Left lung (tissue), 4 donors: ENCODE measurements at regions not wholly inside any gene's neighbourhood (a gene's known extent, or its start where the extent isn't known, plus 50 kb on each side); places are given as distances from the start of the nearest gene placed in this dataset.
A peak's percentile ranks its signal among the peaks of the same experiment; 100 is the strongest.

ENCODE experiments used
- ATAC-seq: fragments of 200-7000 bp; cut with Tn5 transposase; one replicate; pipeline ENCODE4 v1.9.1; 2020; ENCODE audit warnings: moderate library complexity
- DNase-seq, 4 donors: peaks; one replicate each; pipeline ENCODE4 v3.0.0-alpha.2; 2013 to 2020
- H3K27ac ChIP-seq, 2 donors: fragments of 200-600 bp; sonication (generic) in 1 of 2; one replicate each; pipeline versions ENCODE4 v1.5.0 to v1.8.0; 2020 to 2021
- H3K27me3 ChIP-seq, 2 donors: fragments of 200-600 bp; sonication (generic) in 1 of 2; one replicate each; pipeline versions ENCODE4 v1.5.0 to v1.8.0; 2020 to 2021
- H3K36me3 ChIP-seq, 2 donors: fragments of 200-600 bp; sonication (generic) in 1 of 2; one replicate each; pipeline versions ENCODE4 v1.5.0 to v1.8.0; 2020 to 2021
- H3K4me1 ChIP-seq, 2 donors: fragments of 200-600 bp; one replicate each; pipeline ENCODE4 v1.8.0; 2021
- H3K4me3 ChIP-seq, 2 donors: fragments of 200-600 bp; sonication (generic) in 1 of 2; one replicate each; pipeline versions ENCODE4 v1.5.0 to v1.8.0; 2020 to 2021; ENCODE audit warnings: mild to moderate bottlenecking in 1 of 2
- H3K9me3 ChIP-seq, 2 donors: fragments of 200-600 bp; sonication (generic) in 1 of 2; one replicate each; pipeline versions ENCODE4 v1.5.0 to v1.8.0; 2020 to 2021
- intact Hi-C, 2 donors: fragments of 100-400 bp; cut with DNase I; formaldehyde crosslinking; loops; one replicate each; pipeline versions ENCODE4 v1.11.2 to v1.14.2; 2022
- TF ChIP-seq, protein P1 (sequence below), 2 donors: fragments of 200-600 bp; sonication (generic) in 1 of 2; IDR thresholded peaks; one replicate each; pipeline versions ENCODE4 v1.5.0 to v1.8.0; 2021; ENCODE audit warnings: antibody characterized with exemption in 2 of 2
- donor health status: DM: no; HTN: yes; CAD: no.
- donor health status: DM: no; HTN: no; CAD: no.

- DNase-seq (no peak), ATAC-seq (no peak)
- H3K36me3 ChIP-seq: no peaks in the 10 kb centered on the region
- no peaks in the 10 kb centered on the region for H3K27me3 ChIP-seq
- TF ChIP-seq, protein P1, sequence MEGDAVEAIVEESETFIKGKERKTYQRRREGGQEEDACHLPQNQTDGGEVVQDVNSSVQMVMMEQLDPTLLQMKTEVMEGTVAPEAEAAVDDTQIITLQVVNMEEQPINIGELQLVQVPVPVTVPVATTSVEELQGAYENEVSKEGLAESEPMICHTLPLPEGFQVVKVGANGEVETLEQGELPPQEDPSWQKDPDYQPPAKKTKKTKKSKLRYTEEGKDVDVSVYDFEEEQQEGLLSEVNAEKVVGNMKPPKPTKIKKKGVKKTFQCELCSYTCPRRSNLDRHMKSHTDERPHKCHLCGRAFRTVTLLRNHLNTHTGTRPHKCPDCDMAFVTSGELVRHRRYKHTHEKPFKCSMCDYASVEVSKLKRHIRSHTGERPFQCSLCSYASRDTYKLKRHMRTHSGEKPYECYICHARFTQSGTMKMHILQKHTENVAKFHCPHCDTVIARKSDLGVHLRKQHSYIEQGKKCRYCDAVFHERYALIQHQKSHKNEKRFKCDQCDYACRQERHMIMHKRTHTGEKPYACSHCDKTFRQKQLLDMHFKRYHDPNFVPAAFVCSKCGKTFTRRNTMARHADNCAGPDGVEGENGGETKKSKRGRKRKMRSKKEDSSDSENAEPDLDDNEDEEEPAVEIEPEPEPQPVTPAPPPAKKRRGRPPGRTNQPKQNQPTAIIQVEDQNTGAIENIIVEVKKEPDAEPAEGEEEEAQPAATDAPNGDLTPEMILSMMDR (IDR thresholded peaks at IDR 0.05): no peak
- H3K4me1 ChIP-seq: no peaks in the 10 kb centered on the region
- H3K27ac ChIP-seq: no peak overlapping the region
- no peak overlapping the region for H3K4me3 ChIP-seq
- H3K9me3 ChIP-seq: no peaks in the 10 kb centered on the region
- intact Hi-C loops: no loop called here
These were observed 370.7 kb downstream of the INSC start for GRCh38 chr11:15485432-15485831.

- no peak overlapping the region for H3K4me3 ChIP-seq
- ATAC-seq (no peak), DNase-seq (no peak)
- H3K36me3 ChIP-seq: no peaks in the 10 kb centered on the region
- no peaks in the 10 kb centered on the region for H3K4me1 ChIP-seq
- no peak overlapping the region for H3K27ac ChIP-seq
- TF ChIP-seq, protein P1 (IDR thresholded peaks at IDR 0.05): no peak
- intact Hi-C loops: no loop called here
- H3K27me3 ChIP-seq: no peaks in the 10 kb centered on the region
- no peaks in the 10 kb centered on the region for H3K9me3 ChIP-seq
These were observed 374.6 kb downstream of the INSC start for GRCh38 chr11:15489281-15489680.

DNA sequence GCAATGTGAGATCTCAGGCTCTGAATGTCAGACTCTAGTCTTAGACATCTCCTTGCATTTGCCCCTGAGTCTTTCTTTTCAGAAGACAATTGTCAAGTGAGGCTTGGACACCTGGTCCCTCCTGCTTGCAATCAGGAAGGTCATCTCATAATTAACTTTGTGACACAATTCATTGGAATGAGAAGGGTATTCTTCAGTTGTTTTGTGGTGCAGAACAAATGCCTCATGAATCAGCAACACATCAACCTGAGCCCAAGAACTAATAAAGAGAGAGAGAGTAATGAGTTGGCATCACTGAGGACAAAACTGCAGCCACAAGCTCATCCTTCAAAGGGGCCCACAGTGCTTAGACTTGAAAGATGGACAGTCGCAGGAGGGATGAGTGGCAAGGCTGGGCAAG is 375.8 kb downstream of the INSC start:
- DNase-seq: no peak
- Histone ChIP-seq H3K27ac (no peak overlapping the region), H3K4me1 (no peaks in the 10 kb centered on the region), H3K4me3 (no peak overlapping the region), H3K27me3 (no peaks in the 10 kb centered on the region), H3K36me3 (no peaks in the 10 kb centered on the region), H3K9me3 (no peaks in the 10 kb centered on the region)
- intact Hi-C loops: no loop called here
- ATAC-seq: no peak
- TF ChIP-seq, protein P1 (IDR thresholded peaks at IDR 0.05): no peak

GRCh38 chr11:15493066-15493465 is 378.3 kb downstream of the INSC start:
- intact Hi-C loops: no loop called here
- no peak overlapping the region for H3K4me3 ChIP-seq
- H3K36me3 ChIP-seq: no peaks in the 10 kb centered on the region
- DNase-seq (no peak), ATAC-seq (no peak)
- TF ChIP-seq, protein P1 (IDR thresholded peaks at IDR 0.05): no peak
- H3K9me3 ChIP-seq: no peaks in the 10 kb centered on the region
- no peak overlapping the region for H3K27ac ChIP-seq
- no peaks in the 10 kb centered on the region for H3K27me3 ChIP-seq
- no peaks in the 10 kb centered on the region for H3K4me1 ChIP-seq

- intact Hi-C loops: no loop called here
- DNase-seq (no peak), ATAC-seq (peak; percentile 18)
- TF ChIP-seq, protein P1 (IDR thresholded peaks at IDR 0.05): no peak
- Histone ChIP-seq H3K9me3 (no peaks in the 10 kb centered on the region), H3K36me3 (no peaks in the 10 kb centered on the region), H3K4me1 (no peaks in the 10 kb centered on the region), H3K27me3 (no peaks in the 10 kb centered on the region), H3K27ac (no peak overlapping the region), H3K4me3 (no peak overlapping the region)
These were observed 379.3 kb downstream of the INSC start for GRCh38 chr11:15493921-15494620.
